ENCODE measurements at regions not wholly inside any gene's neighbourhood (a gene's known extent, or its start where the extent isn't known, plus 50 kb on each side); places are given as distances from the start of the nearest gene placed in this dataset.

DNA sequence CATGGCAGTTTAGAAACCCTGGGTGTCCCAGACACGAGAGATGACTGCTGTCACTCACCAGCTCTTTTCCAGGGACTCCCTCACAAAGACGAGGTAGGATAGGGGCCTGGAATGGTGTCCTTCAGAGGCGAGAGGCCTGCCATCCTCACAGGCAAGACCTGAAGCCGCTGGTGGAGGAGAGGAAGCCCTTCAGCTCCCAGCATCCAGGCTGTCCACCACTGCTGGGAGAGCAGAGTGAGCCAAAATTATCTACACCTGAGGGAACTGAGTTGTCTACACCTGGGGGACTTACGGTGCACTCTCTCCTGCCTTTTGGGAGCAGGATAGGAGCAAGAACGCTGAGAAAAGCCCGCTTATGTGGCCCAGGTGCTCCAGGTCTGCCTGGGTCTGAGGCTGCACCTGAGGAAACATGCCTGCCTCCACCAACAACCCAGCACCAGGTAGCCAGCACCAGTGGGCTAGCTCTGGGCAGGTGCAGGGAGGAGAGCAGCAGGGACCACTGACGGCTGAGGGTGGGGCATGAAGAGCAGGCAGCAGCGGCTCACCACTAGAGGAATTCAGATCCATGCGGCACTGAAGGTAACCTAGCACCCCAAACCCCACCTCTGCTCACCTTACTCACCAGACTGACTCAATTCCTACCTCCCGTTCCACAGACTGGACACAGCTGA lies 357.2 kb downstream of the SH2D4B start:
- Histone ChIP-seq H3K4me3 (no peak overlapping the region), H3K36me3 (no peaks in the 10 kb centered on the region), H3K27ac (no peak overlapping the region), H3K4me1 (no peaks in the 10 kb centered on the region), H3K9me3 (no peaks in the 10 kb centered on the region), H3K27me3 (no peaks in the 10 kb centered on the region)
- 79% methylated on average over 9 of the region's 11 CpGs for WGBS
- DNase-seq (ENCODE audit: low spot score in 2 of 2): no peak
- TF ChIP-seq POLR2A (IDR thresholded peaks at IDR 0.05) (no peak), EP300 (IDR thresholded peaks at IDR 0.05) (no peak), POLR2AphosphoS5 (IDR thresholded peaks at IDR 0.05) (no peak)
- TF ChIP-seq, protein P1, sequence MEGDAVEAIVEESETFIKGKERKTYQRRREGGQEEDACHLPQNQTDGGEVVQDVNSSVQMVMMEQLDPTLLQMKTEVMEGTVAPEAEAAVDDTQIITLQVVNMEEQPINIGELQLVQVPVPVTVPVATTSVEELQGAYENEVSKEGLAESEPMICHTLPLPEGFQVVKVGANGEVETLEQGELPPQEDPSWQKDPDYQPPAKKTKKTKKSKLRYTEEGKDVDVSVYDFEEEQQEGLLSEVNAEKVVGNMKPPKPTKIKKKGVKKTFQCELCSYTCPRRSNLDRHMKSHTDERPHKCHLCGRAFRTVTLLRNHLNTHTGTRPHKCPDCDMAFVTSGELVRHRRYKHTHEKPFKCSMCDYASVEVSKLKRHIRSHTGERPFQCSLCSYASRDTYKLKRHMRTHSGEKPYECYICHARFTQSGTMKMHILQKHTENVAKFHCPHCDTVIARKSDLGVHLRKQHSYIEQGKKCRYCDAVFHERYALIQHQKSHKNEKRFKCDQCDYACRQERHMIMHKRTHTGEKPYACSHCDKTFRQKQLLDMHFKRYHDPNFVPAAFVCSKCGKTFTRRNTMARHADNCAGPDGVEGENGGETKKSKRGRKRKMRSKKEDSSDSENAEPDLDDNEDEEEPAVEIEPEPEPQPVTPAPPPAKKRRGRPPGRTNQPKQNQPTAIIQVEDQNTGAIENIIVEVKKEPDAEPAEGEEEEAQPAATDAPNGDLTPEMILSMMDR (IDR thresholded peaks at IDR 0.05): no peak

DNA sequence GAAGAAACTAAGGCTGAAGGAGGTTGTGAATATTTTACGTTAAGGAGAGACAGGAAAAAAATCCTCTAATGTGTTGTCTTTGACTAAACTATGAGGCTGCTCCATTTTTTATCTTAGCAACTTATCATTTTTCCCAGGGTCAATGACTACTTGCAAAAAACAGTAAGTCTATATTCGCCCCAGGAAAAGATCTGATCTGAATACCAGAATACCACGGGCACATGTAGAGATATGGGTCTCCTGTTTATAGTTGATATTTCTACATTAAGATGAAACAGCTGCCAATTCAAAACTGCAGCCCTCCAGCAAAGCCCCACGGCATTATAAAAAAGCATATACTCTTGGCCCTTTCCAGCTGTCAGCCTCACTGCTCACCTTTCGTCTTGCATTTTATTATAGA lies 358.4 kb downstream of the SH2D4B start:
- H3K4me3 ChIP-seq: no peak overlapping the region
- WGBS: 47% methylated on average over 5 of the region's 5 CpGs
- TF ChIP-seq POLR2AphosphoS5 (IDR thresholded peaks at IDR 0.05) (no peak), EP300 (IDR thresholded peaks at IDR 0.05) (no peak), POLR2A (IDR thresholded peaks at IDR 0.05) (no peak)
- TF ChIP-seq, protein P1 (IDR thresholded peaks at IDR 0.05): no peak
- no peak for DNase-seq (ENCODE audit: low spot score in 2 of 2)
- no peaks in the 10 kb centered on the region for H3K27me3 ChIP-seq
- H3K9me3 ChIP-seq: no peaks in the 10 kb centered on the region
- no peak overlapping the region for H3K27ac ChIP-seq
- no peaks in the 10 kb centered on the region for H3K36me3 ChIP-seq
- H3K4me1 ChIP-seq: peaks cover 2% of the 10 kb centered on the region

DNA sequence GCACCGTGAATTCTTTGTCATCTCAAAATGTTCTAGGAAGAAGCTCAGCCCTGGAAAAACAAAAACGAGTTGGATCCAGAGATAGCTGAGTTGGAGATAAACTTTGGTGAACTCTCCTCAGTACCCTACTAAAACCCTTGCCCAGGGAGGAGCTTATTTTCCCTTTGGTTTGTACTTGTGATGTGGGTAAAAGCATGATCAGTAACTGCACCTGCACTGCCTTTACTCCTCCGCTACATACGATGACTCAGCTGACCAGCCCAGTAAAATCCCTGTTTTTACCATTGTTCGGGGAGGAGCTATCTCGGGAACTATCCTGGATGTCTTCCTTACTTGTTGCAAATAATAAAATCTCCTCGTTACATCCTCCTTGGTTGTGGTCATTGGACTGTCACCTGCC lies 359.3 kb downstream of the SH2D4B start:
- 58% methylated on average over 7 of the region's 7 CpGs for WGBS
- no peaks in the 10 kb centered on the region for H3K27me3 ChIP-seq
- TF ChIP-seq EP300 (IDR thresholded peaks at IDR 0.05) (no peak), POLR2A (IDR thresholded peaks at IDR 0.05) (no peak), POLR2AphosphoS5 (IDR thresholded peaks at IDR 0.05) (no peak)
- TF ChIP-seq, protein P1 (IDR thresholded peaks at IDR 0.05): no peak

DNA sequence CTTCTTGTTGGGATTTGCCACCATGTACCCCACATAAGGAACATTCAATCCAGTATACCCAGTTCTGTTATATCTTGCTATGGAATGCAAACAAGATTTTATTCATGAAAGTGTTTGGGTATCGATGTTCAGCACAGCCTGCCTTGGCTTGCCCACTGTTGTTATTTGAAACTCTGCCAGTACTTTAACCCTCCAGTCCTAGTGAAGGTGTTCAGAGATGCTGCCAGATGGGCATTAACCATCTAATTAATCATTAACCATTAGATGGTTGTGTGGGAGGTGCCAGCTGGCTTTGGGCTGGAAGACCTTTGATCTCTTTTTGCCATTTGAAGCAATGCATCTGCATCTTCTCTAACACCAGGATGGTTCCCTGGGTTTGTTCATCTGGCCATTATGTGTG lies 363.0 kb downstream of the SH2D4B start:
- 31% methylated on average over 1 of the region's 1 CpG for WGBS

More for the DNA sequence above, 359.3 kb downstream of the SH2D4B start:
- DNase-seq (ENCODE audit: low spot score in 2 of 2): no peak
- Histone ChIP-seq H3K36me3 (no peaks in the 10 kb centered on the region), H3K9me3 (no peaks in the 10 kb centered on the region), H3K4me3 (no peak overlapping the region), H3K27ac (no peak overlapping the region), H3K4me1 (peaks cover 2% of the 10 kb centered on the region)

DNA sequence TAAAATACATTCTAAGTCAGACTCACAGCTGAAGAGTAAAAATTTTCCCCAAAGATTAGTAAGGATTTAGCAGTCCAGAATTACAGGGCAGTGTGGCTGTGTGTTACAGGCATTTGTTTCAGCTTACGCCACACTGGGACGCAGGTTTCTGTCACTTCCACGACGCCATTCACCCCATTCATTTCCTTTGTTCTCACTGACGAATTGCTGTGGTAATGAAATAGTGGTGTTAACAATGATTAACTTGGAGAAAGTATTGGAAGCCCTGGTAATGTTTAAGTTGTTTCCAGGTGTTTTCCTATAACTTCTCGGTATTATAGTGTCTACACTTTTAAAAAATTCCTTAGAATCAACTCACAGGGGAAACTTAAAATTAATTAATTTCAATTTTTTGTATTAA lies 370.9 kb downstream of the SH2D4B start:
- H3K27ac ChIP-seq: no peak overlapping the region
- no peaks in the 10 kb centered on the region for H3K36me3 ChIP-seq
- H3K27me3 ChIP-seq: no peaks in the 10 kb centered on the region
- TF ChIP-seq POLR2AphosphoS5 (IDR thresholded peaks at IDR 0.05) (no peak), POLR2A (IDR thresholded peaks at IDR 0.05) (no peak), EP300 (IDR thresholded peaks at IDR 0.05) (no peak)
- TF ChIP-seq, protein P1 (IDR thresholded peaks at IDR 0.05): no peak
- H3K9me3 ChIP-seq: no peaks in the 10 kb centered on the region
- H3K4me1 ChIP-seq: no peaks in the 10 kb centered on the region
- 52% methylated on average over 6 of the region's 6 CpGs for WGBS
- H3K4me3 ChIP-seq: no peak overlapping the region
- DNase-seq (ENCODE audit: low spot score in 2 of 2): no peak

More for the DNA sequence above, 363.0 kb downstream of the SH2D4B start:
- H3K4me3 ChIP-seq: no peak overlapping the region
- no peaks in the 10 kb centered on the region for H3K36me3 ChIP-seq
- peaks cover 2% of the 10 kb centered on the region for H3K4me1 ChIP-seq
- no peak for DNase-seq (ENCODE audit: low spot score in 2 of 2)
- H3K27me3 ChIP-seq: no peaks in the 10 kb centered on the region
- H3K9me3 ChIP-seq: no peaks in the 10 kb centered on the region
- TF ChIP-seq POLR2AphosphoS5 (IDR thresholded peaks at IDR 0.05) (no peak), POLR2A (IDR thresholded peaks at IDR 0.05) (no peak), EP300 (IDR thresholded peaks at IDR 0.05) (no peak)
- TF ChIP-seq, protein P1 (IDR thresholded peaks at IDR 0.05): no peak
- no peak overlapping the region for H3K27ac ChIP-seq
